IMR-90 (cell line): ENCODE measurements at regions not wholly inside any gene's neighbourhood (a gene's known extent, or its start where the extent isn't known, plus 50 kb on each side); places are given as distances from the start of the nearest gene placed in this dataset.

Experiments
- ATAC-seq: fragments of 200-7000 bp; cut with Tn5 transposase; 2 replicates; pipeline ENCODE4 v1.9.1; 2020; ENCODE audit warnings: low read depth, mild to moderate bottlenecking, moderate library complexity
- BruUV-seq: library from RNA; stranded (reverse); fragments of 400-500 nt; replicated peaks from 2 replicates; lab custom pipeline; 2021; lab: Mats Ljungman, UMichigan
- CTCF ChIA-PET: fragments of 300-600 bp; formaldehyde crosslinking; extraction: SDS; loops from one replicate; lab custom pipeline; 2021; ENCODE audit warnings: antibody characterized with exemption; lab: Yijun Ruan, JAX
- POLR2A ChIA-PET: fragments of 300-600 bp; sonication (Branson Sonifier 250); formaldehyde crosslinking; loops from one replicate; lab custom pipeline; 2022; ENCODE audit warnings: antibody characterized with exemption; ENCODE audit not compliant: unreplicated experiment; lab: Charles Lee
- DNase-seq: peaks from one replicate; pipeline ENCODE4 v3.0.0; 2013
- H2AFZ ChIP-seq: replicated peaks from 2 replicates; pipeline ENCODE3; 2013; ENCODE audit warnings: low read length, mild to moderate bottlenecking; ENCODE audit not compliant: poor library complexity
- H2AK5ac ChIP-seq: 2 replicates; pipeline ENCODE4 v1.6.1; 2013; ENCODE audit warnings: low read depth, low read length, inconsistent platforms
- H2AK9ac ChIP-seq: replicated peaks from 2 replicates; pipeline ENCODE3; 2013; ENCODE audit warnings: mild to moderate bottlenecking, low read depth, low read length, moderate library complexity; ENCODE audit not compliant: poor library complexity
- H2BK120ac ChIP-seq: 2 replicates; pipeline ENCODE4 v1.6.1; 2013; ENCODE audit warnings: low read depth, low read length, inconsistent platforms
- H2BK15ac ChIP-seq: 3 replicates; pipeline ENCODE4 v1.6.1; 2013; ENCODE audit warnings: low read depth, low read length, inconsistent platforms
- H2BK20ac ChIP-seq: 2 replicates; pipeline ENCODE4 v1.6.1; 2013; ENCODE audit warnings: low read depth, mild to moderate bottlenecking, inconsistent platforms, low read length, moderate library complexity
- H2BK5ac ChIP-seq: 2 replicates; pipeline ENCODE4 v1.6.1; 2013; ENCODE audit warnings: mild to moderate bottlenecking, low read depth, low read length, inconsistent platforms; ENCODE audit not compliant: poor library complexity, severe bottlenecking
- H3K14ac ChIP-seq: replicated peaks from 2 replicates; pipeline ENCODE4 v1.6.1; 2013; ENCODE audit warnings: low read depth, low read length, inconsistent platforms
- H3K18ac ChIP-seq: 2 replicates; pipeline ENCODE4 v1.6.1; 2013; ENCODE audit warnings: low read depth, low read length, control low read depth
- H3K23ac ChIP-seq: 2 replicates; pipeline ENCODE4 v1.6.1; 2013; ENCODE audit warnings: low read depth, low read length, inconsistent platforms
- H3K27ac ChIP-seq: 2 replicates; pipeline ENCODE4 v1.5.1; 2013; ENCODE audit warnings: mild to moderate bottlenecking, control low read depth, low read length; ENCODE audit not compliant: insufficient read depth
- H3K27me3 ChIP-seq: 2 replicates; pipeline ENCODE4 v1.6.1; 2013; ENCODE audit warnings: low read length; ENCODE audit not compliant: control insufficient read depth, insufficient read depth
- H3K36me3 ChIP-seq: 2 replicates; pipeline ENCODE4 v1.6.1; 2013; ENCODE audit warnings: low read length, mixed read lengths; ENCODE audit not compliant: control insufficient read depth, insufficient read depth
- H3K4ac ChIP-seq: 2 replicates; pipeline ENCODE4 v1.6.1; 2013; ENCODE audit warnings: low read depth, low read length, inconsistent platforms
- H3K4me1 ChIP-seq: 2 replicates; pipeline ENCODE4 v1.6.1; 2013; ENCODE audit warnings: low read length, mixed read lengths; ENCODE audit not compliant: control insufficient read depth, insufficient read depth
- H3K4me2 ChIP-seq: 2 replicates; pipeline ENCODE4 v1.6.1; 2013; ENCODE audit warnings: low read depth, mild to moderate bottlenecking, control low read depth, low read length, moderate library complexity
- H3K4me3 ChIP-seq: 2 replicates; pipeline ENCODE4 v1.5.1; 2013; ENCODE audit warnings: low read depth, mild to moderate bottlenecking, control low read depth, low read length, moderate library complexity; ENCODE audit not compliant: insufficient read depth
- H3K56ac ChIP-seq: 2 replicates; pipeline ENCODE4 v1.6.1; 2013; ENCODE audit warnings: low read length, inconsistent platforms; ENCODE audit not compliant: insufficient read depth; ENCODE audit errors: extremely low read depth
- H3K79me1 ChIP-seq, 2 experiments: 2 replicates each; pipeline ENCODE4 v1.6.1; 2013; ENCODE audit warnings: low read length in 2 of 2, inconsistent platforms in 1 of 2, low read depth in 1 of 2
- H3K9ac ChIP-seq: 2 replicates; pipeline ENCODE4 v1.6.1; 2013; ENCODE audit warnings: low read depth, low read length, control low read depth
- H3K9me1 ChIP-seq: 2 replicates; pipeline ENCODE4 v1.6.1; 2013; ENCODE audit warnings: low read length, inconsistent platforms; ENCODE audit not compliant: insufficient read depth
- H3K9me3 ChIP-seq: 2 replicates; pipeline ENCODE4 v1.6.1; 2013; ENCODE audit warnings: low read length; ENCODE audit not compliant: control insufficient read depth, insufficient read depth
- H4K20me1 ChIP-seq: 2 replicates; pipeline ENCODE4 v1.6.1; 2013; ENCODE audit warnings: low read length, inconsistent platforms; ENCODE audit not compliant: insufficient read depth
- H4K5ac ChIP-seq: 2 replicates; pipeline ENCODE4 v1.6.1; 2013; ENCODE audit warnings: mild to moderate bottlenecking, low read depth, low read length, control low read depth
- H4K8ac ChIP-seq, 2 experiments: 2 replicates each; pipeline ENCODE4 v1.6.1; 2013; ENCODE audit warnings: low read depth in 2 of 2, low read length in 2 of 2, control low read depth in 1 of 2, inconsistent platforms in 1 of 2
- H4K91ac ChIP-seq: 2 replicates; pipeline ENCODE4 v1.6.1; 2013; ENCODE audit warnings: low read depth, low read length, inconsistent platforms; ENCODE audit not compliant: insufficient read depth
- BHLHE40 ChIP-seq: fragments of 150-350 bp; IDR thresholded peaks from 2 replicates; pipeline ENCODE4 v1.6.1; 2016; ENCODE audit warnings: mild to moderate bottlenecking, low read depth, low read length
- CEBPB ChIP-seq: IDR thresholded peaks from 2 replicates; pipeline ENCODE4 v1.6.1; 2012; ENCODE audit warnings: low read depth, low read length, improper control_type of control experiment
- CHD1 ChIP-seq: IDR thresholded peaks from 2 replicates; pipeline ENCODE4 v1.6.1; 2012; ENCODE audit warnings: low read depth, low read length, improper control_type of control experiment
- CTCF ChIP-seq: conservative IDR thresholded peaks from 2 replicates; pipeline ENCODE4 v1.5.1; 2012; ENCODE audit warnings: mild to moderate bottlenecking, low read depth, low read length, improper control_type of control experiment
- ELK1 ChIP-seq: fragments of 150-350 bp; IDR thresholded peaks from 2 replicates; pipeline ENCODE4 v1.6.1; 2016; ENCODE audit warnings: low read depth, mild to moderate bottlenecking, low read length, moderate library complexity, borderline replicate concordance
- FOS ChIP-seq: fragments of 150-350 bp; IDR thresholded peaks from 2 replicates; pipeline ENCODE4 v1.6.1; 2016; ENCODE audit warnings: low read depth, low read length
- MAFK ChIP-seq: IDR thresholded peaks from 2 replicates; pipeline ENCODE4 v1.6.1; 2012; ENCODE audit warnings: low read depth, low read length, improper control_type of control experiment
- MAZ ChIP-seq: IDR thresholded peaks from 2 replicates; pipeline ENCODE4 v1.6.1; 2012; ENCODE audit warnings: low read depth, mild to moderate bottlenecking, low read length, improper control_type of control experiment, moderate library complexity, borderline replicate concordance
- MXI1 ChIP-seq: IDR thresholded peaks from 2 replicates; pipeline ENCODE4 v1.6.1; 2012; ENCODE audit warnings: low read depth, mild to moderate bottlenecking, low read length, moderate library complexity, borderline replicate concordance
- NFE2L2 ChIP-seq: fragments of 150-350 bp; IDR thresholded peaks from 2 replicates; pipeline ENCODE4 v1.6.1; 2016; ENCODE audit warnings: low read depth, mild to moderate bottlenecking, low read length
- POLR2A ChIP-seq: IDR thresholded peaks from 2 replicates; pipeline ENCODE4 v1.6.1; 2012; ENCODE audit warnings: mild to moderate bottlenecking, low read depth, low read length
- RAD21 ChIP-seq: IDR thresholded peaks from 2 replicates; pipeline ENCODE4 v1.6.1; 2012; ENCODE audit warnings: low read length, improper control_type of control experiment
- RCOR1 ChIP-seq: IDR thresholded peaks from 2 replicates; pipeline ENCODE4 v1.6.1; 2012; ENCODE audit warnings: mild to moderate bottlenecking, low read length, improper control_type of control experiment; ENCODE audit not compliant: insufficient replicate concordance
- RFX5 ChIP-seq: IDR thresholded peaks from 2 replicates; pipeline ENCODE4 v1.8.0; 2012; ENCODE audit warnings: low read depth, mild to moderate bottlenecking, low read length, moderate library complexity
- SMC3 ChIP-seq: fragments of 150-350 bp; IDR thresholded peaks from 2 replicates; pipeline ENCODE4 v1.6.1; 2016; ENCODE audit warnings: low read depth, mild to moderate bottlenecking, antibody characterized with exemption, low read length, moderate library complexity
- WGBS, 2 experiments: methylation state at CpG; one replicate each; pipeline versions ENCODE4 v1.1.5 to v1.1.7; 2013; ENCODE audit warnings: missing lambda C conversion rate in 2 of 2; ENCODE audit not compliant: insufficient read length in 1 of 2; ENCODE audit errors: extremely low coverage in 2 of 2; 5-methylcytosine and 5-hydroxymethylcytosine counted together
- dilution Hi-C: fragments of 300-500 bp; cut with HindIII; formaldehyde crosslinking; loops from one replicate; pipeline ENCODE4 v1.14.3; 2018; ENCODE audit warnings: low sequenced_read_pairs; ENCODE audit not compliant: unreplicated experiment
- in situ Hi-C: fragments of 300-500 bp; cut with MboI; formaldehyde crosslinking; loops from 3 replicates; pipeline ENCODE4 v1.14.3; 2019; ENCODE audit warnings: low sequenced_read_pairs, inconsistent platforms, mixed read lengths
- intact Hi-C: fragments of 100-400 bp; cut with micrococcal nuclease; formaldehyde crosslinking; loops from 2 replicates; pipeline ENCODE4 v1.10.0; 2022
- TF ChIP-seq, protein P1 (sequence below): fragments of 150-350 bp; IDR thresholded peaks from 2 replicates; pipeline ENCODE4 v1.6.1; 2017; ENCODE audit warnings: mild to moderate bottlenecking, antibody characterized with exemption, low read length, low read depth

GRCh38 chr10:121325490-121326231 lies 272.6 kb downstream of the FGFR2 start:
- no peak for TF ChIP-seq RFX5
- TF ChIP-seq, protein P1, sequence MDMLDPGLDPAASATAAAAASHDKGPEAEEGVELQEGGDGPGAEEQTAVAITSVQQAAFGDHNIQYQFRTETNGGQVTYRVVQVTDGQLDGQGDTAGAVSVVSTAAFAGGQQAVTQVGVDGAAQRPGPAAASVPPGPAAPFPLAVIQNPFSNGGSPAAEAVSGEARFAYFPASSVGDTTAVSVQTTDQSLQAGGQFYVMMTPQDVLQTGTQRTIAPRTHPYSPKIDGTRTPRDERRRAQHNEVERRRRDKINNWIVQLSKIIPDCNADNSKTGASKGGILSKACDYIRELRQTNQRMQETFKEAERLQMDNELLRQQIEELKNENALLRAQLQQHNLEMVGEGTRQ = no peak
- no peak for TF ChIP-seq FOS
- no peak for TF ChIP-seq MAFK
- TF ChIP-seq MAZ = no peak
- TF ChIP-seq CEBPB = no peak
- TF ChIP-seq SMC3 = no peak
- no peak for TF ChIP-seq RAD21
- no peak for TF ChIP-seq NFE2L2
- no peak for TF ChIP-seq CHD1
- TF ChIP-seq CTCF = no peak
- TF ChIP-seq POLR2A = no peak
- TF ChIP-seq ELK1 = no peak
- TF ChIP-seq BHLHE40 = no peak
- no peak for TF ChIP-seq RCOR1
- TF ChIP-seq MXI1 = no peak
- Histone ChIP-seq H3K23ac (no peak overlapping the region), H3K79me1 (no peaks in the 10 kb centered on the region), H3K9ac (no peak overlapping the region), H2BK15ac (no peak overlapping the region), H2BK20ac (no peak overlapping the region), H2BK120ac (no peak overlapping the region), H2AFZ (no peak overlapping the region), H3K56ac (no peak overlapping the region), H3K4ac (no peak overlapping the region), H4K20me1 (no peaks in the 10 kb centered on the region), H3K9me1 (no peaks in the 10 kb centered on the region), H3K27me3 (no peaks in the 10 kb centered on the region), H3K9me3 (peaks cover 9% of the 10 kb centered on the region), H2AK9ac (no peak overlapping the region), H2BK5ac (no peak overlapping the region), H3K4me1 (no peaks in the 10 kb centered on the region), H3K4me3 (no peak overlapping the region), H3K36me3 (no peaks in the 10 kb centered on the region), H4K5ac (no peak overlapping the region), H3K27ac (no peak overlapping the region), H4K8ac (no peak overlapping the region), H4K91ac (no peak overlapping the region), H2AK5ac (no peak overlapping the region), H3K4me2 (no peak overlapping the region), H3K14ac (no peak overlapping the region), H3K18ac (no peak overlapping the region)
- intact Hi-C loops (no loop called here), dilution Hi-C loops (no loop called here), in situ Hi-C loops (no loop called here)
- no TSS peak for BruUV-seq
- ChIA-PET POLR2A (no interaction called here), CTCF (interaction anchor here (0.6 kb wide), 1 partner anchor 145 kb away, joined by 3 read pairs; no protein-coding TSS in a partner anchor)
- WGBS, 2 experiments = 60% methylated on average over 1 of the region's 5 CpGs; no CpG with 5 or more reads in 1 of the 2 experiments
- DNase-seq (no peak), ATAC-seq (no peak)
